ENCODE measurements at regions not wholly inside any gene's neighbourhood (a gene's known extent, or its start where the extent isn't known, plus 50 kb on each side); places are given as distances from the start of the nearest gene placed in this dataset.

- ChIA-PET POLR2A (no interaction called here), CTCF (interaction anchor here (0.7 kb wide), 1 partner anchor 230 kb away, joined by 3 read pairs; no protein-coding TSS in a partner anchor)
- no peak for DNase-seq (ENCODE audit: extremely low spot score)
- TF ChIP-seq ELF4 (IDR thresholded peaks at IDR 0.05) (no peak), FOXK2 (IDR thresholded peaks at IDR 0.05) (no peak), L3MBTL2 (conservative IDR thresholded peaks at IDR 0.05) (no peak), NFRKB (IDR thresholded peaks at IDR 0.05) (no peak), LEF1 (IDR thresholded peaks at IDR 0.05; ENCODE audit: borderline replicate concordance) (no peak)
Measured at GRCh38 chr11:69406060-69406459, 75.4 kb upstream of the LINC01488 start.

GRCh38 chr11:69409812-69410645 lies 71.4 kb upstream of the LINC01488 start:
- POLR2A ChIA-PET = no interaction called here
- no peak for DNase-seq (ENCODE audit: extremely low spot score)
- CTCF ChIA-PET = no interaction called here
- TF ChIP-seq PKNOX1 (IDR thresholded peaks at IDR 0.05) (no peak), ARNT (IDR thresholded peaks at IDR 0.05) (no peak), BHLHE40 (IDR thresholded peaks at IDR 0.05; ENCODE audit: borderline replicate concordance) (no peak), LEF1 (IDR thresholded peaks at IDR 0.05; ENCODE audit: borderline replicate concordance) (no peak)

- DNase-seq (ENCODE audit: extremely low spot score) = no peak
- ChIA-PET POLR2A (no interaction called here), CTCF (no interaction called here)
- no peak for TF ChIP-seq BHLHE40 (IDR thresholded peaks at IDR 0.05; ENCODE audit: borderline replicate concordance)
- no peak for TF ChIP-seq ARNT (IDR thresholded peaks at IDR 0.05)
- no peak for TF ChIP-seq HDGF (IDR thresholded peaks at IDR 0.05; ENCODE audit: borderline replicate concordance)
- no peak for TF ChIP-seq SUZ12 (IDR thresholded peaks at IDR 0.05)
- no peak for TF ChIP-seq SP1 (IDR thresholded peaks at IDR 0.05)
- TF ChIP-seq FOXA1 (IDR thresholded peaks at IDR 0.05) = no peak
- no peak for TF ChIP-seq PKNOX1 (IDR thresholded peaks at IDR 0.05)
- TF ChIP-seq FOXK2 (IDR thresholded peaks at IDR 0.05) = no peak
- no peak for TF ChIP-seq ELF4 (IDR thresholded peaks at IDR 0.05)
- TF ChIP-seq L3MBTL2 (conservative IDR thresholded peaks at IDR 0.05) = no peak
- TF ChIP-seq CTBP1 (IDR thresholded peaks at IDR 0.05; ENCODE audit: borderline replicate concordance) = no peak
Measured at GRCh38 chr11:69411257-69411924, 70.1 kb upstream of the LINC01488 start.

GRCh38 chr11:69413015-69413801 lies 68.3 kb upstream of the LINC01488 start:
- DNase-seq (ENCODE audit: extremely low spot score) = no peak
- ChIA-PET CTCF (no interaction called here), POLR2A (no interaction called here)
- TF ChIP-seq ZNF384 (IDR thresholded peaks at IDR 0.05) (no peak), FOXA1 (IDR thresholded peaks at IDR 0.05) (no peak), FOXM1 (IDR thresholded peaks at IDR 0.05; ENCODE audit: borderline replicate concordance) (no peak), CTBP1 (IDR thresholded peaks at IDR 0.05; ENCODE audit: borderline replicate concordance) (no peak), ELF4 (IDR thresholded peaks at IDR 0.05) (no peak), FOXK2 (IDR thresholded peaks at IDR 0.05) (no peak), SUZ12 (IDR thresholded peaks at IDR 0.05) (no peak), L3MBTL2 (conservative IDR thresholded peaks at IDR 0.05) (no peak), HDGF (IDR thresholded peaks at IDR 0.05; ENCODE audit: borderline replicate concordance) (no peak), NFRKB (IDR thresholded peaks at IDR 0.05) (no peak), PKNOX1 (IDR thresholded peaks at IDR 0.05) (no peak), BHLHE40 (IDR thresholded peaks at IDR 0.05; ENCODE audit: borderline replicate concordance) (no peak)

GRCh38 chr11:69413993-69414392 lies 67.5 kb upstream of the LINC01488 start:
- ChIA-PET POLR2A (no interaction called here), CTCF (no interaction called here)
- DNase-seq (ENCODE audit: extremely low spot score) = no peak
- no peak for TF ChIP-seq BHLHE40 (IDR thresholded peaks at IDR 0.05; ENCODE audit: borderline replicate concordance)
- TF ChIP-seq SP1 (IDR thresholded peaks at IDR 0.05) = no peak
- TF ChIP-seq NFRKB (IDR thresholded peaks at IDR 0.05) = no peak
- TF ChIP-seq HDGF (IDR thresholded peaks at IDR 0.05; ENCODE audit: borderline replicate concordance) = no peak
- TF ChIP-seq FOXK2 (IDR thresholded peaks at IDR 0.05) = no peak
- TF ChIP-seq FOXM1 (IDR thresholded peaks at IDR 0.05; ENCODE audit: borderline replicate concordance) = no peak
- no peak for TF ChIP-seq CTBP1 (IDR thresholded peaks at IDR 0.05; ENCODE audit: borderline replicate concordance)
- no peak for TF ChIP-seq ELF4 (IDR thresholded peaks at IDR 0.05)
- TF ChIP-seq ZNF384 (IDR thresholded peaks at IDR 0.05) = no peak
- TF ChIP-seq LEF1 (IDR thresholded peaks at IDR 0.05; ENCODE audit: borderline replicate concordance) = no peak

- no peak for TF ChIP-seq LEF1 (IDR thresholded peaks at IDR 0.05; ENCODE audit: borderline replicate concordance)
- no peak for TF ChIP-seq FOXK2 (IDR thresholded peaks at IDR 0.05)
- TF ChIP-seq FOXM1 (IDR thresholded peaks at IDR 0.05; ENCODE audit: borderline replicate concordance) = no peak
- no peak for TF ChIP-seq NFRKB (IDR thresholded peaks at IDR 0.05)
- TF ChIP-seq FOXA1 (IDR thresholded peaks at IDR 0.05) = no peak
- TF ChIP-seq TARDBP (IDR thresholded peaks at IDR 0.05) = no peak
- ChIA-PET POLR2A (no interaction called here), CTCF (no interaction called here)
- DNase-seq (ENCODE audit: extremely low spot score) = no peak
Measured at GRCh38 chr11:69414773-69415187, 66.7 kb upstream of the LINC01488 start.
